Fibroblast of mammary gland (primary cell): ENCODE measurements at regions not wholly inside any gene's neighbourhood (a gene's known extent, or its start where the extent isn't known, plus 50 kb on each side); places are given as distances from the start of the nearest gene placed in this dataset.

ENCODE experiments used
- DNase-seq: peaks from one replicate; pipeline ENCODE4 v3.0.0-alpha.2; 2010; ENCODE audit warnings: low read depth
- H3K4me3 ChIP-seq: 2 replicates; pipeline ENCODE4 v1.5.1; 2011; ENCODE audit warnings: low read depth, mild to moderate bottlenecking, low read length, moderate library complexity; ENCODE audit not compliant: control insufficient read depth
- TF ChIP-seq, protein P1 (sequence below): conservative IDR thresholded peaks from 2 replicates; pipeline ENCODE4 v1.5.1; 2011; ENCODE audit warnings: low read depth, low read length, inconsistent platforms; ENCODE audit not compliant: control insufficient read depth, insufficient read depth

DNA sequence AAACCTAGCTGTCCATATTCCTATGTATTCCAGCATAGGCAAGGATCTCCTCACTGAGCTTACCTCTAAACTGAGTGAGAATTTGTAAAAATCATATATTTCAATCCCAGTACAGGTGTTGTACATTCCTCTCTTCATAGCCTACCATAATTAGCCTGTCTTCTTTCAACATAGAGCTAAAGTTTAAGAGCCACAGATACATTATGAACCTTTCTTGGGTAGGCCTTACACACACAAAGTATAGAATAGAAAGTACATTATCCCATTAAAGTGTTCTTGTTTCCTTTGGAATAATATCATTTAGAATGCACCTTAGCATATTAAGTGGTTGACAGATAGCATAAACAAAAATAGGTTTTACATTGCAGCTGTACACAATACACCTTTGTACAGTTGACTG lies 282.1 kb upstream of the TMEM161B start:
- DNase-seq, result no peak
- H3K4me3 ChIP-seq, result no peak overlapping the region
- TF ChIP-seq, protein P1, sequence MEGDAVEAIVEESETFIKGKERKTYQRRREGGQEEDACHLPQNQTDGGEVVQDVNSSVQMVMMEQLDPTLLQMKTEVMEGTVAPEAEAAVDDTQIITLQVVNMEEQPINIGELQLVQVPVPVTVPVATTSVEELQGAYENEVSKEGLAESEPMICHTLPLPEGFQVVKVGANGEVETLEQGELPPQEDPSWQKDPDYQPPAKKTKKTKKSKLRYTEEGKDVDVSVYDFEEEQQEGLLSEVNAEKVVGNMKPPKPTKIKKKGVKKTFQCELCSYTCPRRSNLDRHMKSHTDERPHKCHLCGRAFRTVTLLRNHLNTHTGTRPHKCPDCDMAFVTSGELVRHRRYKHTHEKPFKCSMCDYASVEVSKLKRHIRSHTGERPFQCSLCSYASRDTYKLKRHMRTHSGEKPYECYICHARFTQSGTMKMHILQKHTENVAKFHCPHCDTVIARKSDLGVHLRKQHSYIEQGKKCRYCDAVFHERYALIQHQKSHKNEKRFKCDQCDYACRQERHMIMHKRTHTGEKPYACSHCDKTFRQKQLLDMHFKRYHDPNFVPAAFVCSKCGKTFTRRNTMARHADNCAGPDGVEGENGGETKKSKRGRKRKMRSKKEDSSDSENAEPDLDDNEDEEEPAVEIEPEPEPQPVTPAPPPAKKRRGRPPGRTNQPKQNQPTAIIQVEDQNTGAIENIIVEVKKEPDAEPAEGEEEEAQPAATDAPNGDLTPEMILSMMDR, result no peak

DNA sequence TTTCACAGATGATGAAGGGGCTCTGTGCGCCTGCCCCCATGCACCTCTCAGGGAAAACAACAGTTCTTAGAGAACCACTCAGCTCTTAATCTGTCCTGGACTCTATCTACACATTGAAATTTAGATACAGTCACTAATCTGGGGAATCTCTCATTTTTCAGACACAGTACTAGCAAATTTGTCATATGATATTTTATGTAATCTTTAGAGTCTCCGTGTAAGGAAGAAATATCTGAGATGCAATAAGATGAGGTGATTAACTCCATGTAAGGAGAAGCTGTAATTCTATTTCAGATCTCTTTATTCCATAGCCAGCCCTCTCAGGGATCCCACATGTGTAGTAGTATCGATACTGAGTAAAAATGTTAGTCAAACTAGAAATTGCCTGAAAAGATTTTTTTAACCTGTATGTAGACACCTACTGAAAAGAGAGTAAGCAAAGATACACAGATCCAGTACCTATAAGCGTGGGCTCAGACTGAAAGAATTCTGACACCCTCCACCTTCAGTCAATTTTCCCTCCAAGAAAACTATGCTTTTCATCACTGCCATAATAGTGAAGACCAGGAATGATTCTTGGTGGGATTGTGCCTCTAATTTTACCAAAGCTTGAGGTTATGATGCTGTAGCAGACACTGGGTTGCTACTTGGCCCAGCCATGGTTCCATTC lies 279.6 kb upstream of the TMEM161B start:
- H3K4me3 ChIP-seq, result no peak overlapping the region
- no peak for DNase-seq
- TF ChIP-seq, protein P1, result no peak

DNA sequence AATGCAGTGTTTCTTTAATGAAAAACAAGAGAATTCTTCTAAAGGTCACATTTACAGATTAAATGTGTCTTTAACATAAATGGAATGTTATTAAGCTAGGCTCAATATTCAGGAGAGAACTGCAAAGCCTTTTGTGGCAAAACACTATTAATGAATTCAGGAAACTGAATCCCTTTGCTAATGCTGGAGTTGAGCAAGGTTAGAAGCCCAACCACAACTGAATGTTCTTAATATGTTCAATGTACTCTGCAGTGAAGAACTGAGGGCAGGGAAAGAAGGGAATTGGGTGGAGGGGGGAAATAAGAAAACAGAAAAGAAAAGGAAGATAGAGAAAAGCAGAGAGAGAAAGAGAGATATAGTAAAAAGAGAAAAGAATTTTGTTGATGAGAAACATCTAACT lies 276.7 kb upstream of the TMEM161B start:
- TF ChIP-seq, protein P1, result no peak
- no peak for DNase-seq
- H3K4me3 ChIP-seq, result no peak overlapping the region

DNA sequence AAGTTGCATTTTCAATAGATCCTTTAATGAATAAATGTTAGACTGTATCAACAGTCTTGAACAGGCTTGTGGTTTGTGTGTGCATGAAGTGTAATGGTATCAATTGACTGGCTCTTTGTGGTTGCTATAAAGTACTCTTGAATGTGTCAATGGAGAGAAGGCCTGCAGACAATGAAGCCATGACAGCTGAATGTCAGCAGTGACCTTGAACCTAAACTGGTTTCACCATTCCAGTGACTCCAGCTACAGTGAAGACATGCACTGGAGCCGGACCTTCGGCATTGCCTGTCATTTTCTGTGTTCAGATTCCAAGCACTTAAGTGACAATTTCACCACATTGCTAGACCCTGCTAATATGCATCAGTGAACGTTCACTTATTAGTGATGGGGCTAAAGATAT lies 276.0 kb upstream of the TMEM161B start:
- TF ChIP-seq, protein P1, result no peak
- DNase-seq, result no peak

DNA sequence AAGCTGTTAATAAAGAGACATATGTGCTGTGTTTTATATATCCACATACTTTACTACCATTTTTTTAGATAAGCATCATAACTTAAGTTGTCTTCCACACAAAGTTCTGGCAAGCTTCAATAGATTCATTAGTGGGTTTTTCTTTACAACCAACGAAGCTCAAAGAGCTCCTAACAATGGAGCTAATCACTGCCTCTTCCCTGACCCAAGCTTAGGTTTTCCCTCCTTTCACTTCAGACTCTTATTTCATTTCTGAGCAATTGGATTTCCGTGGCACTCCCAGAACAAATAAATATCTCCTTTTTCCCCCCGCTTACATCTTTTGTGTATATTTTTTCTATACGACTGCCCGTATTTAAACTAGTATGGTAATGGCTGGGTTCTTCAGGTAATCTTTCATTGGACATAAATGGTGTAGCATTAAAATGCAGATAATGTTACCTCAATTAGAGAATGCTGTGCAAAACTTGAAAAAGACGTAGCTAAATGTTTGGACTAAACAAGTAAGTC lies 275.5 kb upstream of the TMEM161B start:
- H3K4me3 ChIP-seq, result no peak overlapping the region
- TF ChIP-seq, protein P1, result no peak
- no peak for DNase-seq

More for the DNA sequence above, 276.0 kb upstream of the TMEM161B start:
- H3K4me3 ChIP-seq, result no peak overlapping the region

DNA sequence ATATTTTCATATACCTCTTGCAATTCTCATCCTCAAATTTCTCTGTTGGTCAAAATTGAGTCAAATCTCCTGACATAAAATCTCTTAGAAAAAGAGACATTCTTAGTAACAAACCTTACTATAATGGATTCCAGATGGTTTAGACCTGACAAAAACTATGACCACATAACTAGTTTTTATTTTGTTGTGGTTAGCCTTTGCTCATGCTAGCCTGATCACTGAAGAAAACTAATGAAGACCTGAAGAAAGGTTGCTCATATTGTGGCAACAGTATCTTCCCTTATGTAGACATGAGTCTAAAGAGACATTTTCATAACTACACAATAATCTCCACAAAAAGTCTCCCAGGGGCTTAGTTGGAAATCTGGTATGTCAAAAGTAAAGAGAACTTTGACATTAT lies 274.1 kb upstream of the TMEM161B start:
- no peak overlapping the region for H3K4me3 ChIP-seq
- no peak for DNase-seq
- TF ChIP-seq, protein P1, result no peak
